Endothelial cell of umbilical vein (primary cell): ENCODE measurements at regions not wholly inside any gene's neighbourhood (a gene's known extent, or its start where the extent isn't known, plus 50 kb on each side); places are given as distances from the start of the nearest gene placed in this dataset.

Experiments
- BruUV-seq: library from RNA; stranded (reverse); fragments of 400-500 nt; replicated peaks from 2 replicates; lab custom pipeline; 2021; lab: Mats Ljungman, UMichigan
- CTCF ChIA-PET: fragments of 300-600, 350-600 bp; sonication (Branson Sonifier 250); formaldehyde crosslinking; loops from one replicate; lab custom pipeline; 2021; ENCODE audit warnings: antibody characterized with exemption, inconsistent platforms; lab: Charles Lee
- POLR2A ChIA-PET: fragments of 300-600, 350-600 bp; sonication (Branson Sonifier 250); formaldehyde crosslinking; loops from one replicate; lab custom pipeline; 2021; ENCODE audit warnings: antibody characterized with exemption, inconsistent platforms; lab: Charles Lee
- DNase-seq: peaks from one replicate; pipeline ENCODE4 v3.0.0-alpha.2; 2011; ENCODE audit warnings: low read depth, low spot score
- FAIRE-seq: peaks from 2 replicates; lab custom pipeline; 2011; peaks lifted over from hg19 to GRCh38; lab: Jason Lieb, UNC
- H2AFZ ChIP-seq: 2 replicates; pipeline ENCODE4 v1.6.0; 2012; ENCODE audit warnings: low read depth, low read length, control low read depth, inconsistent platforms
- H3K27ac ChIP-seq: 2 replicates; pipeline ENCODE4 v1.5.1; 2011; ENCODE audit warnings: low read depth, mild to moderate bottlenecking, control low read depth, low read length, moderate library complexity; ENCODE audit not compliant: insufficient read depth
- H3K27me3 ChIP-seq, 2 experiments: 2 replicates each; pipeline versions ENCODE4 v1.6.0 to v1.6.1; 2011; ENCODE audit warnings: low read length in 2 of 2, mixed read lengths in 1 of 2; ENCODE audit not compliant: control insufficient read depth in 2 of 2, insufficient read depth in 2 of 2
- H3K36me3 ChIP-seq, 2 experiments: 2 replicates in 1 of 2; 3 replicates in 1 of 2; pipeline ENCODE4 v1.5.1; 2011; ENCODE audit warnings: low read length in 2 of 2, mild to moderate bottlenecking in 1 of 2, moderate library complexity in 1 of 2; ENCODE audit not compliant: control insufficient read depth in 2 of 2, insufficient read depth in 2 of 2; ENCODE audit errors: extremely low read depth in 1 of 2
- H3K4me1 ChIP-seq: 3 replicates; pipeline ENCODE4 v1.5.1; 2011; ENCODE audit warnings: mild to moderate bottlenecking, low read length; ENCODE audit not compliant: control insufficient read depth, insufficient read depth; ENCODE audit errors: extremely low read depth
- H3K4me2 ChIP-seq: 2 replicates; pipeline ENCODE4 v1.6.1; 2011; ENCODE audit warnings: low read length, control low read depth, mixed read lengths; ENCODE audit not compliant: insufficient read depth
- H3K4me3 ChIP-seq, 3 experiments: fragments of 200-600 bp in 1 of 3; sonication (generic), shearing (Covaris generic) in 1 of 3; replicated peaks in 1 of 3; 2 replicates each; pipeline ENCODE4 v1.5.1; 2011 to 2016; ENCODE audit warnings: control low read depth in 3 of 3, low read length in 3 of 3, mild to moderate bottlenecking in 2 of 3, inconsistent platforms in 1 of 3, low read depth in 1 of 3, moderate library complexity in 1 of 3; ENCODE audit not compliant: insufficient read depth in 1 of 3
- H3K79me2 ChIP-seq: 2 replicates; pipeline ENCODE4 v1.6.0; 2012; ENCODE audit warnings: low read length, inconsistent platforms; ENCODE audit not compliant: control insufficient read depth, insufficient read depth
- H3K9ac ChIP-seq: replicated peaks from 2 replicates; pipeline ENCODE3; 2011; ENCODE audit warnings: low read length, control low read depth; ENCODE audit not compliant: insufficient read depth; ENCODE audit errors: extremely low read depth
- H3K9me1 ChIP-seq: replicated peaks from 3 replicates; pipeline ENCODE4 v1.6.0; 2011; ENCODE audit warnings: mild to moderate bottlenecking, low read length; ENCODE audit not compliant: control insufficient read depth, insufficient read depth; ENCODE audit errors: extremely low read depth
- H3K9me3 ChIP-seq: replicated peaks from 2 replicates; pipeline ENCODE4 v1.5.1; 2012; ENCODE audit warnings: low read length, inconsistent platforms; ENCODE audit not compliant: control insufficient read depth, insufficient read depth
- H4K20me1 ChIP-seq: replicated peaks from 2 replicates; pipeline ENCODE3; 2011; ENCODE audit warnings: mild to moderate bottlenecking, low read length; ENCODE audit not compliant: control insufficient read depth, insufficient read depth; ENCODE audit errors: extremely low read depth
- EZH2 ChIP-seq: IDR thresholded peaks from 2 replicates; pipeline ENCODE4 v1.6.1; 2012; ENCODE audit warnings: borderline replicate concordance, low read depth, mild to moderate bottlenecking, moderate library complexity, low read length, inconsistent platforms; ENCODE audit not compliant: severe bottlenecking
- FOS ChIP-seq: IDR thresholded peaks from 2 replicates; pipeline ENCODE4 v1.6.1; 2011; ENCODE audit warnings: mild to moderate bottlenecking, low read length, moderate library complexity, borderline replicate concordance; ENCODE audit not compliant: insufficient read depth
- GATA2 ChIP-seq: IDR thresholded peaks from 2 replicates; pipeline ENCODE4 v1.7.0; 2011; ENCODE audit warnings: low read depth, mild to moderate bottlenecking, moderate library complexity, mixed read lengths, low read length; ENCODE audit not compliant: insufficient read length, insufficient read depth
- JUN ChIP-seq: IDR thresholded peaks from 2 replicates; pipeline ENCODE4 v1.6.1; 2011; ENCODE audit warnings: borderline replicate concordance, low read depth; ENCODE audit not compliant: insufficient read length, insufficient read depth
- MYC ChIP-seq: IDR thresholded peaks from one replicate; pipeline ENCODE4 v1.6.1; 2011; ENCODE audit warnings: mild to moderate bottlenecking, low read depth, low read length
- POLR2A ChIP-seq: IDR thresholded peaks from 2 replicates; pipeline ENCODE4 v1.6.1; 2012; ENCODE audit warnings: low read depth, mild to moderate bottlenecking, control low read depth, low read length
- POLR2AphosphoS5 ChIP-seq: IDR thresholded peaks from 2 replicates; pipeline ENCODE4 v1.6.1; 2012; ENCODE audit warnings: low read depth, mild to moderate bottlenecking, control low read depth, low read length, moderate library complexity; ENCODE audit not compliant: insufficient read depth
- dilution Hi-C: fragments of 300-500 bp; cut with MboI; formaldehyde crosslinking; loops from one replicate; pipeline ENCODE4 v1.15.0; 2019; ENCODE audit warnings: low sequenced_read_pairs; ENCODE audit not compliant: extremely low pct_ligation_motif_present
- intact Hi-C: fragments of 100-400 bp; cut with micrococcal nuclease; formaldehyde crosslinking; loops from one replicate; pipeline ENCODE4 v1.10.0; 2022
- TF ChIP-seq, protein P1 (sequence below), 2 donors: IDR thresholded peaks; 1 replicate in 1 of 2; 2 replicates in 1 of 2; pipeline ENCODE4 v1.5.1; 2011; ENCODE audit warnings: low read length in 2 of 2, mild to moderate bottlenecking in 2 of 2, moderate library complexity in 2 of 2, control low read depth in 1 of 2, inconsistent platforms in 1 of 2, low read depth in 1 of 2; ENCODE audit not compliant: insufficient read depth in 1 of 2; ENCODE audit errors: extremely low read depth in 1 of 2

- H3K27me3 ChIP-seq = no peaks in the 10 kb centered on the region
- no peaks in the 10 kb centered on the region for H4K20me1 ChIP-seq
- CTCF ChIA-PET = no interaction called here
- intact Hi-C loops (no loop called here), dilution Hi-C loops (no loop called here)
- TF ChIP-seq POLR2AphosphoS5 = no peak
- no peak for TF ChIP-seq EZH2
- TF ChIP-seq JUN = no peak
- TF ChIP-seq, protein P1, sequence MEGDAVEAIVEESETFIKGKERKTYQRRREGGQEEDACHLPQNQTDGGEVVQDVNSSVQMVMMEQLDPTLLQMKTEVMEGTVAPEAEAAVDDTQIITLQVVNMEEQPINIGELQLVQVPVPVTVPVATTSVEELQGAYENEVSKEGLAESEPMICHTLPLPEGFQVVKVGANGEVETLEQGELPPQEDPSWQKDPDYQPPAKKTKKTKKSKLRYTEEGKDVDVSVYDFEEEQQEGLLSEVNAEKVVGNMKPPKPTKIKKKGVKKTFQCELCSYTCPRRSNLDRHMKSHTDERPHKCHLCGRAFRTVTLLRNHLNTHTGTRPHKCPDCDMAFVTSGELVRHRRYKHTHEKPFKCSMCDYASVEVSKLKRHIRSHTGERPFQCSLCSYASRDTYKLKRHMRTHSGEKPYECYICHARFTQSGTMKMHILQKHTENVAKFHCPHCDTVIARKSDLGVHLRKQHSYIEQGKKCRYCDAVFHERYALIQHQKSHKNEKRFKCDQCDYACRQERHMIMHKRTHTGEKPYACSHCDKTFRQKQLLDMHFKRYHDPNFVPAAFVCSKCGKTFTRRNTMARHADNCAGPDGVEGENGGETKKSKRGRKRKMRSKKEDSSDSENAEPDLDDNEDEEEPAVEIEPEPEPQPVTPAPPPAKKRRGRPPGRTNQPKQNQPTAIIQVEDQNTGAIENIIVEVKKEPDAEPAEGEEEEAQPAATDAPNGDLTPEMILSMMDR (IDR thresholded peaks at IDR 0.05; ENCODE audit: extremely low read depth in 1 of 2, insufficient read depth in 1 of 2, low read depth in 1 of 2, low read length in 2 of 2) = no peak
- TF ChIP-seq POLR2A = no peak
- no peak for TF ChIP-seq MYC
- TF ChIP-seq GATA2 = no peak
- no peak for TF ChIP-seq FOS
- no peaks in the 10 kb centered on the region for H3K79me2 ChIP-seq
- FAIRE-seq (no peak), DNase-seq (no peak)
- H2AFZ ChIP-seq = no peak overlapping the region
- POLR2A ChIA-PET = no interaction called here
- H3K9me3 ChIP-seq = peaks cover 2% of the 10 kb centered on the region
- no peak overlapping the region for H3K27ac ChIP-seq
- H3K4me3 ChIP-seq = no peak overlapping the region
- H3K9ac ChIP-seq = no peak overlapping the region
- no peak overlapping the region for H3K4me2 ChIP-seq
- H3K36me3 ChIP-seq = no peaks in the 10 kb centered on the region
- no peaks in the 10 kb centered on the region for H3K4me1 ChIP-seq
- no peaks in the 10 kb centered on the region for H3K9me1 ChIP-seq
- no TSS peak for BruUV-seq
Measured at GRCh38 chr11:116033931-116034553, 529.8 kb upstream of the CADM1 start.
